HG03521 (cell line): ENCODE measurements at regions not wholly inside any gene's neighbourhood (a gene's known extent, or its start where the extent isn't known, plus 50 kb on each side); places are given as distances from the start of the nearest gene placed in this dataset.

Experiments
- ATAC-seq: cut with Tn5 transposase; IDR thresholded peaks from one replicate; pipeline ENCODE4 v1.9.1; 2021; ENCODE audit warnings: mild to moderate bottlenecking, moderate library complexity; ENCODE audit not compliant: unreplicated experiment

GRCh38 chr5:129821477-129822131 is 73.7 kb downstream of the MINAR2 start:
- no peak for ATAC-seq

- ATAC-seq: no peak
Measured at GRCh38 chr5:129830288-129830687, 74.0 kb upstream of the CHSY3 start.

GRCh38 chr5:129836321-129836720 is 67.9 kb upstream of the CHSY3 start:
- ATAC-seq: no peak

GRCh38 chr5:129844764-129845163 is 59.5 kb upstream of the CHSY3 start:
- no peak for ATAC-seq

- peak; percentile 97 for ATAC-seq
Measured at GRCh38 chr5:129852747-129853352, 51.4 kb upstream of the CHSY3 start.

- ATAC-seq: no peak
Measured at GRCh38 chr5:129853588-129853987, 50.7 kb upstream of the CHSY3 start.
